ENCODE measurements at regions not wholly inside any gene's neighbourhood (a gene's known extent, or its start where the extent isn't known, plus 50 kb on each side); places are given as distances from the start of the nearest gene placed in this dataset.
"Not testable (repeated sequence)": the region's sequence is repeated elsewhere in the genome, so short reads cannot be mapped to it uniquely, and the experiment has no call there.

DNA sequence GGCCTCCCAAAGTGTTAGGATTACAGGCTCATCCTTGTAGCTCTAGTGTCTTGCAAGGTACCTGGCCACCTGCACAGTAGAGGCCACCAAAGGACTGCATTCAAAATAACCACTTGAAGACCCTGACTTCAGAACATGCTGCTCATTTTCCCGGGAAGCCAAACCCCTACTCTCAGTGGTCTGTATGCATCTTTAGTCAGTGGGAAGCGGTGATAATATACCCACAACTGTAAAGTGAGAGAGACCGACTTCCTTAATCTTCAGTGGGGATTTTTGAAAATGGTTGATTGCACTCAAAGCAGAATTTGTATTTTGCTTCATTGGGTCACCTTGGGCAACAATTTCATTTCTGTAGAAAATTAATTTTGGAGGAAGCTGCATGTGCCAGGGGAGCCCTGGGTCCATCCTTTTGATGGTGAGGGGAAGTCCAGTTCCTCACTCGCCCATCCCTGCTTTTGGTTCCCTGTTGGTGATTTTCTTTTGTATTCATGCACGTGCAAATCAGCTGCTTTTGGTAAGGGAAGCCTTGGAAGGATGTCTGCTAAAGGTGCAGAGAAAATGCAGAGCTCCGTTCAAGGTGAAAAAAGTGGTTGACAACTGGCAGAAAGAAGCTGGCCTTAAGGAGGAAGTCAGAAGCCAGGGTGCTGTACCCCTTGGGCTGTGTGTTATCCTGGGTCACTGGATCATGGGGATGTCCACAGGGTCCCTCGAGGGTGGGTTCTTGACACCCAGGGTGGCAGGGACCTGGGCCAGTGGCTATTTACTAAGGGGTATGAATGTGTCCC, 59.5 kb downstream of the NPIPB11 start:
- TF ChIP-seq, protein P1, sequence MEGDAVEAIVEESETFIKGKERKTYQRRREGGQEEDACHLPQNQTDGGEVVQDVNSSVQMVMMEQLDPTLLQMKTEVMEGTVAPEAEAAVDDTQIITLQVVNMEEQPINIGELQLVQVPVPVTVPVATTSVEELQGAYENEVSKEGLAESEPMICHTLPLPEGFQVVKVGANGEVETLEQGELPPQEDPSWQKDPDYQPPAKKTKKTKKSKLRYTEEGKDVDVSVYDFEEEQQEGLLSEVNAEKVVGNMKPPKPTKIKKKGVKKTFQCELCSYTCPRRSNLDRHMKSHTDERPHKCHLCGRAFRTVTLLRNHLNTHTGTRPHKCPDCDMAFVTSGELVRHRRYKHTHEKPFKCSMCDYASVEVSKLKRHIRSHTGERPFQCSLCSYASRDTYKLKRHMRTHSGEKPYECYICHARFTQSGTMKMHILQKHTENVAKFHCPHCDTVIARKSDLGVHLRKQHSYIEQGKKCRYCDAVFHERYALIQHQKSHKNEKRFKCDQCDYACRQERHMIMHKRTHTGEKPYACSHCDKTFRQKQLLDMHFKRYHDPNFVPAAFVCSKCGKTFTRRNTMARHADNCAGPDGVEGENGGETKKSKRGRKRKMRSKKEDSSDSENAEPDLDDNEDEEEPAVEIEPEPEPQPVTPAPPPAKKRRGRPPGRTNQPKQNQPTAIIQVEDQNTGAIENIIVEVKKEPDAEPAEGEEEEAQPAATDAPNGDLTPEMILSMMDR (IDR thresholded peaks at IDR 0.05), result not testable (repeated sequence)
- not testable (repeated sequence) for TF ChIP-seq POLR2A (IDR thresholded peaks at IDR 0.05)

Measured in uterus (tissue), 2 donors.